Transverse colon (tissue), 4 donors: ENCODE measurements at regions not wholly inside any gene's neighbourhood (a gene's known extent, or its start where the extent isn't known, plus 50 kb on each side); places are given as distances from the start of the nearest gene placed in this dataset.

Source experiments
- DNase-seq: peaks from one replicate; pipeline ENCODE4 v3.0.0-alpha.2; 2019
- H3K27ac ChIP-seq, 4 donors: fragments of 200-600 bp; sonication (generic); 2 replicates each; pipeline ENCODE4 v1.5.1; 2016 to 2018; ENCODE audit warnings: inconsistent platforms in 4 of 4
- H3K27me3 ChIP-seq: fragments of 200-600 bp; sonication (generic); 2 replicates; pipeline ENCODE4 v1.5.1; 2017; ENCODE audit warnings: inconsistent platforms
- H3K36me3 ChIP-seq, 4 donors: fragments of 200-600 bp; sonication (generic); 2 replicates each; pipeline ENCODE4 v1.5.1; 2017 to 2019; ENCODE audit warnings: inconsistent platforms in 4 of 4
- H3K4me1 ChIP-seq, 4 donors: fragments of 200-600 bp; sonication (generic); 2 replicates each; pipeline ENCODE4 v1.5.1; 2017 to 2020; ENCODE audit warnings: inconsistent platforms in 4 of 4
- H3K4me3 ChIP-seq, 4 donors: fragments of 200-600 bp; sonication (generic); 1 replicate in 1 of 4; 2 replicates in 3 of 4; pipeline versions ENCODE4 v1.5.1 to v1.6.1; 2017 to 2019; ENCODE audit warnings: inconsistent platforms in 4 of 4
- H3K9me3 ChIP-seq, 2 donors: fragments of 200-600 bp; sonication (generic); 2 replicates each; pipeline ENCODE4 v1.5.1; 2017 to 2019; ENCODE audit warnings: inconsistent platforms in 2 of 2
- CTCF ChIP-seq, 5 experiments: fragments of 200-600 bp in 3 of 5; fragments of 450-650 bp in 2 of 5; sonication (generic) in 3 of 5; IDR thresholded peaks; 1 replicate in 2 of 5; 2 replicates in 3 of 5; pipeline ENCODE4 v1.5.1; 2016 to 2017; ENCODE audit warnings: antibody characterized with exemption in 5 of 5, inconsistent platforms in 3 of 5, mild to moderate bottlenecking in 2 of 5, moderate library complexity in 1 of 5
- EP300 ChIP-seq: sonication (generic); formaldehyde crosslinking; IDR thresholded peaks from one replicate; pipeline ENCODE4 v1.6.1; 2017; ENCODE audit warnings: antibody characterized with exemption, low read depth
- POLR2A ChIP-seq: fragments of 450-650 bp; IDR thresholded peaks from one replicate; pipeline ENCODE4 v1.6.1; 2016; ENCODE audit warnings: antibody characterized with exemption, mild to moderate bottlenecking, moderate library complexity
- POLR2AphosphoS5 ChIP-seq, 3 donors: sonication (generic); formaldehyde crosslinking; IDR thresholded peaks; one replicate each; pipeline ENCODE4 v1.6.1; 2016; ENCODE audit warnings: antibody characterized with exemption in 3 of 3
- WGBS, 2 donors: methylation state at CpG; one replicate each; pipeline ENCODE4 v1.1.5; 2018; ENCODE audit warnings: low coverage in 1 of 2; 5-methylcytosine and 5-hydroxymethylcytosine counted together
- in situ Hi-C, 4 donors: fragments of 200-750 bp; cut with MboI; loops; one replicate each; pipeline versions ENCODE4 v1.15.0 to v1.15.1; 2017; ENCODE audit warnings: low sequenced_read_pairs in 3 of 4, low pct_ligation_motif_present in 1 of 4, low pct_unique_long_range_greater_than_20kb in 1 of 4
- intact Hi-C: fragments of 100-400 bp; cut with DNase I; formaldehyde crosslinking; loops from one replicate; pipeline ENCODE4 v1.15.1; 2023; ENCODE audit warnings: low total_unique reads

DNA sequence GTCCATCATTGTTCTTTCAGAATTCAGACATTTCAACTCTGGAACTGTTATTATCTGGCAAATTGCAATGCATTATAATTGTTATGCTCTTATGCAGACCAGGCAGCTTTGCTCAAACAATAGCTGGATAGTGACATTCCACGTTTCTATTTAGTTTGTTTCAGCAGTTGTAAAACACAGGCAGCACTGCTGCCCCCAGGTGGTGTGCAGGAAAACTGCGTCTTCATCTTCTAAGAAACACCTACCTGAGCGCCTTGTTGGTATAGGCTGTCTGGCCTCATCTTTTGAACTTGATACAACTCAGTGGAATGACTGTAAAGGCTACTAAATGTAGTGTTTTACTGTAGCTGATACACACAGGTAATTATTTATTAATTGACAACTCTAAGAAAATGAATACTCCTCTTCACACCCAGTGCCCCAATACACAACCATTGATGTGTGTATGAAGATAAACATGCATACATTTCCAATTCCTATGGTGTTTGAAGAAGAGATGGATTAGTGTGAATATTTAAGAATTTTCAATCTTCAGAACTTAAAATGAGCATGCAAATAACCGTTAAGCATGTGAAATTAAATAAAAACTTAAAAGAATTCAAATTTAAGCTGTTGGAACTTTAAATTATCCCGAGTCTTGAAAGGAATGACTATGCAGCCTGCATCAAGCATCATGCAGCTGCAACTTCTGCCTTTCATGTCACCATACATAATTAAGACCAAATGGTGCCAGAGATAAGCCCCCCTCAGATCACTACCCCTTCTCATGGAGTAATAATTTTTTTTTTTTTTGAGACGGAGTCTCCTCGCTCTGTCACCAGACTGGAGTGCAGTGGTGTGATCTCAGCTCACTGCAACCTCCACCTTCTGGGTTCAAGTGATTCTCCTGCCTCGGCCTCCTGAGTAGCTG lies 85.6 kb downstream of the CD8B2 start:
- Histone ChIP-seq H3K9me3 (no peaks in the 10 kb centered on the region), H3K4me1 (no peaks in the 10 kb centered on the region), H3K27ac (no peak overlapping the region), H3K27me3 (no peaks in the 10 kb centered on the region), H3K36me3 (no peaks in the 10 kb centered on the region), H3K4me3 (no peak overlapping the region)
- intact Hi-C loops, result no loop called here
- no peak for TF ChIP-seq POLR2A
- peak in 3 of 5 experiments; percentile 39 to 42 (median 40) for TF ChIP-seq CTCF (IDR thresholded peaks at IDR 0.05)
- in situ Hi-C loops, result no loop called here
- no peak for DNase-seq
- WGBS, 2 donors, result 64 to 67% methylated on average over 4 to 8 of the region's 8 CpGs

GRCh38 chr2:106573773-106574172 lies 86.6 kb downstream of the CD8B2 start:
- TF ChIP-seq POLR2AphosphoS5 (IDR thresholded peaks at IDR 0.05) (no peak), EP300 (no peak), CTCF (IDR thresholded peaks at IDR 0.05) (no peak), POLR2A (no peak)
- in situ Hi-C loops, result no loop called here
- H3K27me3 ChIP-seq, result peaks cover 3% of the 10 kb centered on the region

DNA sequence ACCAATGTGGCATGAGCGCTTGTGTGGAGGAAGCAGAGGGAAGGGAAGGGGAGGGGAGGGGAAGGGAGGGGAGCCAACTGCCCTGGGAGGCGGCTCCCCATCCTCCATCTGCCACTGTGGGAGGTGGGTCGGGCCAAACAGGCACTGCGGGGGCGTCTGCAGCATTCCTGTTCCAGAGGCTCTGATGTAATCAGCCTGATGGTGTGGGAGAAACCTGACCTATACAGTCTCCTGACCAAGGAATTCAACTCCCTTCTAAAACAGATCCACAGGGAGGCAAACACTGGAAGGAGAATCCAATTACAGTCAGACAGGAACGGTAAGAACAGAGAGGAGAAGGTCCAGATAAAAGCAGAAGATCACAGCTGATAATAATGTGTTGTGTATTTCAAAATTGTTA lies 88.8 kb downstream of the CD8B2 start:
- no peak for DNase-seq
- TF ChIP-seq POLR2AphosphoS5 (IDR thresholded peaks at IDR 0.05), result no peak
- no peak for TF ChIP-seq EP300
- TF ChIP-seq POLR2A, result no peak
- TF ChIP-seq CTCF (IDR thresholded peaks at IDR 0.05), result no peak
- intact Hi-C loops, result no loop called here
- Histone ChIP-seq H3K4me1 (no peaks in the 10 kb centered on the region), H3K36me3 (no peaks in the 10 kb centered on the region), H3K4me3 (no peak overlapping the region), H3K27ac (no peak overlapping the region), H3K27me3 (peaks cover 17% of the 10 kb centered on the region), H3K9me3 (no peaks in the 10 kb centered on the region)
- in situ Hi-C loops, result loop anchor here in 1 of 4 donors (25.0 kb wide), 1 partner anchor 464 kb away; no protein-coding TSS in a partner anchor
- 54% methylated on average over 6 of the region's 6 CpGs; no CpG with 5 or more reads in 1 of the 2 donors for WGBS, 2 donors

More at GRCh38 chr2:106573773-106574172, 86.6 kb downstream of the CD8B2 start:
- H3K36me3 ChIP-seq, result no peaks in the 10 kb centered on the region
- intact Hi-C loops, result no loop called here
- H3K4me3 ChIP-seq, result no peak overlapping the region
- DNase-seq, result no peak
- no peak overlapping the region for H3K27ac ChIP-seq
- no peaks in the 10 kb centered on the region for H3K4me1 ChIP-seq
- H3K9me3 ChIP-seq, result no peaks in the 10 kb centered on the region

DNA sequence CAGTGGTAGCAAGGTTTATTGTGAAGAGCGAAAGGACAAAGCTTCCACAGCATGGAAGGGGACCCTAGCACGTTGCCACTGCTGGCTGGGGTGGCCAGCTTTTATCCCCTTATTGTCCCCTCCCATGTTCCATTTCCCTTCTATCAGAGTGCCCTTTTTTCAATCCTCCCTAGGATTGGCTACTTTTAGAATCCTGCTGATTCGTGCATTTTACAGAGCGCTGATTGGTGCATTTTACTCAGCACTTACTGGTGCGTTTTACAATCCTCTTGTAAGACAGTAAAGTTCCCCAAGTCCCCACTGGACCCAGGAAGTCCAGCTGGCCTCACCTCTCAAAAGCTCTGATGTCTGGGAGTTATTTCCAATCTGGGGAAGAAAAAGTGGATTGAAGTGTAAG lies 90.1 kb downstream of the CD8B2 start:
- DNase-seq, result no peak
- TF ChIP-seq POLR2A (no peak), POLR2AphosphoS5 (IDR thresholded peaks at IDR 0.05) (no peak)
- Histone ChIP-seq H3K4me3 (no peak overlapping the region), H3K36me3 (no peaks in the 10 kb centered on the region), H3K27ac (no peak overlapping the region), H3K27me3 (peaks cover 28% of the 10 kb centered on the region), H3K4me1 (peaks cover 2 to 6% (median 5%) of the 10 kb centered on the region in 4 donors), H3K9me3 (no peaks in the 10 kb centered on the region)
- in situ Hi-C loops, result loop anchor here in 1 of 4 donors (25.0 kb wide), 1 partner anchor 465 kb away; no protein-coding TSS in a partner anchor
- 87 to 92% methylated on average over 5 of the region's 5 CpGs for WGBS, 2 donors
- intact Hi-C loops, result no loop called here
